Stomach (tissue), 4 donors: ENCODE measurements at regions not wholly inside any gene's neighbourhood (a gene's known extent, or its start where the extent isn't known, plus 50 kb on each side); places are given as distances from the start of the nearest gene placed in this dataset.
"Not testable (repeated sequence)": the region's sequence is repeated elsewhere in the genome, so short reads cannot be mapped to it uniquely, and the experiment has no call there.

Experiments used
- CTCF ChIP-seq, 7 experiments: fragments of 450-650 bp in 4 of 7; fragments of 200-600 bp in 3 of 7; sonication (generic) in 3 of 7; IDR thresholded peaks; one replicate each; pipeline ENCODE4 v1.5.1; 2016 to 2019; ENCODE audit warnings: antibody characterized with exemption in 7 of 7, control low read depth in 2 of 7, mild to moderate bottlenecking in 1 of 7
- EP300 ChIP-seq: sonication (generic); formaldehyde crosslinking; IDR thresholded peaks from one replicate; pipeline ENCODE4 v1.6.1; 2017; ENCODE audit warnings: antibody characterized with exemption
- POLR2A ChIP-seq, 4 donors: fragments of 450-650 bp; IDR thresholded peaks; one replicate each; pipeline ENCODE4 v1.6.1; 2016; ENCODE audit warnings: antibody characterized with exemption in 4 of 4, control low read depth in 2 of 4, mild to moderate bottlenecking in 1 of 4, moderate library complexity in 1 of 4
- POLR2AphosphoS5 ChIP-seq, 3 donors: sonication (generic); formaldehyde crosslinking; IDR thresholded peaks; one replicate each; pipeline ENCODE4 v1.6.1; 2016; ENCODE audit warnings: antibody characterized with exemption in 3 of 3

DNA sequence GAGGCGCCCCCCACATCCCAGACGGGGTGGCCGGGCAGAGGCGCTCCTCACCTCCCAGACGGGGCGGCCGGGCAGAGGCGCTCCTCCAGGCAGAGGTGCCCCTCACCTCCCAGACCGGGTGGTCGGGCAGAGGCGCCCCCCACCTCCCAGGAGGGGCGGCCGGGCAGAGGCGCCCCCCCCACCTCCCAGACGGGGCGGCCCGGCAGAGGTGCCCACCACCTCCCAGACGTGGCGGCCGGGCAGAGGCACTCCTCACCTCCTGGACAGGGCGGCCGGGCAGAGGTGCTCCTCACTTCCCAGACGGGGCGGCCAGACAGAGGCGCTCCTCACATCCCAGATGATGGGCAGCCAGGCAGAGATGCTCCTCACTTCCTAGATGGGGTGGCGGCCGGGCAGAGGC, 91.4 kb upstream of the CTSV start:
- TF ChIP-seq POLR2AphosphoS5 (IDR thresholded peaks at IDR 0.05); CTCF (IDR thresholded peaks at IDR 0.05); POLR2A (IDR thresholded peaks at IDR 0.05); EP300: not testable (repeated sequence)
